ENCODE measurements at regions not wholly inside any gene's neighbourhood (a gene's known extent, or its start where the extent isn't known, plus 50 kb on each side); places are given as distances from the start of the nearest gene placed in this dataset.
A peak's percentile ranks its signal among the peaks of the same experiment; 100 is the strongest.

DNA sequence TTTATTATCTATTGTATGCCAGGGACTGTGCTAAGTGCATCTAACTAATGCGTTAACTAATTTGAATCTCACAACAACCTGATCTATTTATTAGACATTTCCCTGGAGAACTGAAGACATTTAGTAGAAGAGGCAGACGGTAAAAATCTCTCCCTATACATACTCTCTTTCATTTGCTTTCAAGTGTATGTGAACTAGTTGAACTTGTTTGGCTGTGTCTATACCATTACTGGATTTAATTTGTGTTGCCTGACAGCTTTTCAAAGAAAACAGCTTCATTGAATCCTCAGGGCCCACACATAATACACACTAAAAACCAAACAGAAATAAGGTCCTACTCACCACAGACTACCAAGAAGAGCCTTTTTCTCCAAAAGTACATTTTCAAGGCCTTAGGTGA, 133.6 kb upstream of the NR3C1 start:
- Histone ChIP-seq H3K27me3 (ENCODE audit: insufficient read depth, low read length) (no peaks in the 10 kb centered on the region), H3K36me3 (ENCODE audit: insufficient read depth, low read length) (no peaks in the 10 kb centered on the region), H3K9me3 (ENCODE audit: control insufficient read depth in 1 of 2, low read length in 2 of 2) (no peaks in the 10 kb centered on the region), H3K27ac (ENCODE audit: low read depth, low read length) (no peak overlapping the region), H3K4me3 (ENCODE audit: low read length in 2 of 2) (no peak overlapping the region), H3K4me1 (ENCODE audit: insufficient read depth, low read length) (no peaks in the 10 kb centered on the region)
- no peaks in the 10 kb centered on the region for H3K27me3 Mint-ChIP-seq
- no peaks in the 10 kb centered on the region for H3K36me3 Mint-ChIP-seq
- H3K9me3 Mint-ChIP-seq = peaks cover 0 to 14% (median 7%) of the 10 kb centered on the region in 8 donors
- H3K27ac Mint-ChIP-seq = no peak overlapping the region
- DNase-seq = no peak
- ChIA-PET CTCF (ENCODE audit: partially characterized antibody) (no interaction called here), POLR2A (ENCODE audit: partially characterized antibody) (no interaction called here)
- H3K4me1 Mint-ChIP-seq = peaks cover 0 to 1% (median 0%) of the 10 kb centered on the region in 4 donors
- intact Hi-C loops (cut with micrococcal nuclease) = no loop called here
- H3K4me3 Mint-ChIP-seq = no peak overlapping the region

DNA sequence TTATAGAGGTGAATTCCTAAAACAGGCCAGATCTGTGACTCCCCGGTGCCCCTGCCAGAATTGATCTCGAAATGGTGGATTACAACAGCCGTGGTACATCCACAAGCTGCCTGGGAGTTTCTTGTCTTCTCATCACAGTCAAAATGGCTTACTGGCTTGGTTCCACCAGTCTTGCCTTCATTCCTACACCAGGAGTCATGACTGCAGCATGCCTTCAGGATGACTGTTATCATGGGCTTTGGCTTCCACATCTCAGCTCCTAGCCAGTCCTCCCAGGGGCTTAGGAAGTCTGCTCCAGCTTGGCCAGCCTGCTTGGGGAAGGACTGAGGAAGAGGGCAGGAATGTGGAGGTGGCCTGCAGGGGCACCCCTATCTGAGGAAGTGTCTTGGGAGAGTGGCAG, 132.9 kb upstream of the NR3C1 start:
- Histone ChIP-seq H3K4me3 (ENCODE audit: low read length in 2 of 2) (no peak overlapping the region), H3K27ac (ENCODE audit: low read depth, low read length) (no peak overlapping the region), H3K4me1 (ENCODE audit: insufficient read depth, low read length) (no peaks in the 10 kb centered on the region), H3K27me3 (ENCODE audit: insufficient read depth, low read length) (no peaks in the 10 kb centered on the region), H3K9me3 (ENCODE audit: control insufficient read depth in 1 of 2, low read length in 2 of 2) (no peaks in the 10 kb centered on the region), H3K36me3 (ENCODE audit: insufficient read depth, low read length) (no peaks in the 10 kb centered on the region)
- Mint-ChIP-seq H3K36me3 (no peaks in the 10 kb centered on the region), H3K4me3 (no peak overlapping the region), H3K27ac (no peak overlapping the region), H3K4me1 (no peaks in the 10 kb centered on the region), H3K27me3 (no peaks in the 10 kb centered on the region), H3K9me3 (peaks cover 0 to 14% (median 7%) of the 10 kb centered on the region in 8 donors)
- CTCF ChIA-PET (ENCODE audit: partially characterized antibody) = no interaction called here
- intact Hi-C loops (cut with micrococcal nuclease) = no loop called here
- POLR2A ChIA-PET (ENCODE audit: partially characterized antibody) = no interaction called here
- no peak for DNase-seq

DNA sequence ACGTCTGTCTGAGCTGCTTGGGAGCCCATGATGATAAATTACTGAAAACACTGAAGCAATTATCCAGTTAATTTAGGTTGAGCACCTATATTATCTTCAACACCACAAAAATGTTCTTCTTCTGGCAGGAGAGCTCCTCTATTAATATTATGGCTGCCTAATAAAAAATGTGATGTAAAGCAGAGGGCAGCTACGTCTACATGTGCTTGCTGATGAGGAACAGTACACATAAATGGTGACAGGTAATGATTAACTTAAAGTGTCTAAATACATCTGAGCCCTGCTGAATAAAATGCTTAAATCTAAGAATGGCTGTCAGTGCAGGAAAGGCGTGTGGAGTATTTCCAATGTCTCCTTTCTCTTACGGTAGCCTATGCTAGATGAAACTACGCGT, 131.3 kb upstream of the NR3C1 start:
- H3K4me1 ChIP-seq (ENCODE audit: insufficient read depth, low read length) = no peaks in the 10 kb centered on the region
- Mint-ChIP-seq H3K9me3 (peaks cover 0 to 14% (median 7%) of the 10 kb centered on the region in 8 donors), H3K4me1 (no peaks in the 10 kb centered on the region), H3K27me3 (no peaks in the 10 kb centered on the region), H3K27ac (no peak overlapping the region), H3K36me3 (no peaks in the 10 kb centered on the region), H3K4me3 (no peak overlapping the region)
- POLR2A ChIA-PET (ENCODE audit: partially characterized antibody) = no interaction called here
- no peaks in the 10 kb centered on the region for H3K36me3 ChIP-seq (ENCODE audit: insufficient read depth, low read length)
- H3K4me3 ChIP-seq (ENCODE audit: low read length in 2 of 2) = no peak overlapping the region
- H3K9me3 ChIP-seq (ENCODE audit: control insufficient read depth in 1 of 2, low read length in 2 of 2) = no peaks in the 10 kb centered on the region
- no peak for DNase-seq
- CTCF ChIA-PET (ENCODE audit: partially characterized antibody) = no interaction called here
- intact Hi-C loops (cut with micrococcal nuclease) = no loop called here
- no peaks in the 10 kb centered on the region for H3K27me3 ChIP-seq (ENCODE audit: insufficient read depth, low read length)
- H3K27ac ChIP-seq (ENCODE audit: low read depth, low read length) = no peak overlapping the region

- no peak overlapping the region for H3K27ac ChIP-seq (ENCODE audit: low read depth, low read length)
- DNase-seq = no peak
- no peak overlapping the region for H3K4me3 ChIP-seq (ENCODE audit: low read length in 2 of 2)
- ChIA-PET CTCF (ENCODE audit: partially characterized antibody) (no interaction called here), POLR2A (ENCODE audit: partially characterized antibody) (no interaction called here)
- Mint-ChIP-seq H3K36me3 (no peaks in the 10 kb centered on the region), H3K4me3 (no peak overlapping the region), H3K27me3 (no peaks in the 10 kb centered on the region), H3K4me1 (no peaks in the 10 kb centered on the region), H3K9me3 (peaks cover 0 to 8% (median 2%) of the 10 kb centered on the region in 8 donors), H3K27ac (peak overlapping the region in 1 of 7 donors; percentile 25)
- intact Hi-C loops (cut with micrococcal nuclease) = no loop called here
- H3K36me3 ChIP-seq (ENCODE audit: insufficient read depth, low read length) = no peaks in the 10 kb centered on the region
- no peaks in the 10 kb centered on the region for H3K4me1 ChIP-seq (ENCODE audit: insufficient read depth, low read length)
- no peaks in the 10 kb centered on the region for H3K9me3 ChIP-seq (ENCODE audit: control insufficient read depth in 1 of 2, low read length in 2 of 2)
- no peaks in the 10 kb centered on the region for H3K27me3 ChIP-seq (ENCODE audit: insufficient read depth, low read length)
Observed at GRCh38 chr5:143533978-143534760, 130.7 kb upstream of the NR3C1 start.

DNA sequence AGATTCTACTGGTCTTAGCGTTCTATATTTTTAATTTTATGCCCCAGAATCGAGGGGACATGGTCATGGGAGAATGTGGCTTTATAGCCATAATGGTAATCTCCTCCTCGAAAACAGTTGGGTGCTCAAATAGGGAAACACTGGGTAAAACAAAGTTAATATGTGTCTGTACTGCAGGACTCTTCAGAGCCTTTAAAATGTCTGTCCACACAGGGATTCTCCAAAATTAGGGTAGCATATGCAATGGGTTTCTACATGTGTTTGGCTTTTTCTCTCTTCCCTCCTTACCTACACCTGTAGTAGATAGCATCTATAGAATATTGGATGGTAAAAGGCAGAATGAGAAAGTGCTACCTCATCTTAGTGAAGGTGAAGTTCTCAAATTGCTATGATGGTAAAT, 130.0 kb upstream of the NR3C1 start:
- Histone ChIP-seq H3K4me3 (ENCODE audit: low read length in 2 of 2) (no peak overlapping the region), H3K36me3 (ENCODE audit: insufficient read depth, low read length) (no peaks in the 10 kb centered on the region), H3K27ac (ENCODE audit: low read depth, low read length) (no peak overlapping the region), H3K27me3 (ENCODE audit: insufficient read depth, low read length) (no peaks in the 10 kb centered on the region), H3K9me3 (ENCODE audit: control insufficient read depth in 1 of 2, low read length in 2 of 2) (no peaks in the 10 kb centered on the region), H3K4me1 (ENCODE audit: insufficient read depth, low read length) (no peaks in the 10 kb centered on the region)
- H3K27me3 Mint-ChIP-seq = no peaks in the 10 kb centered on the region
- intact Hi-C loops (cut with micrococcal nuclease) = no loop called here
- peaks cover 0 to 3% (median 0%) of the 10 kb centered on the region in 8 donors for H3K9me3 Mint-ChIP-seq
- no peaks in the 10 kb centered on the region for H3K4me1 Mint-ChIP-seq
- H3K4me3 Mint-ChIP-seq = no peak overlapping the region
- CTCF ChIA-PET (ENCODE audit: partially characterized antibody) = no interaction called here
- no peak for DNase-seq
- H3K36me3 Mint-ChIP-seq = no peaks in the 10 kb centered on the region
- POLR2A ChIA-PET (ENCODE audit: partially characterized antibody) = no interaction called here
- no peak overlapping the region for H3K27ac Mint-ChIP-seq

DNA sequence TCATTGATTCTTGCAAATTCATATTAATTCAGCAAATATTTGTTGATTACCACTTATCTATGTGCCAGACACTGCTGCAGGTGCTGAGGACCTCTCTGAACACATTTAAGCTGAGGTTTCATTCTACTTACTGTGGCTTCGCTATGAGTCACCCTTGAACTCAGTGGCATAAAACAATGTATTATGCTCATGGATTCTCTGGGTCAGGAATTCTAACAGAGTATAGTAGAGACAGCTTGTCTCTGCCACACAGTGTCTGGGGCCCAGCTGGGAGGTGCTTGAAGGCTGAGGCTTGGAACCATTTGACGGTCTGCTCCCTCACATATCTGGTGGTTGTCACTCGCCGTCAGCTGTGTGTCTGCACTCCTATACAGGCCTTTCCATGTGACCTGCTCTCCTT, 124.3 kb upstream of the NR3C1 start:
- Mint-ChIP-seq H3K27ac (no peak overlapping the region), H3K27me3 (no peaks in the 10 kb centered on the region), H3K4me1 (no peaks in the 10 kb centered on the region), H3K36me3 (no peaks in the 10 kb centered on the region), H3K9me3 (peaks cover 0 to 2% (median 0%) of the 10 kb centered on the region in 8 donors), H3K4me3 (peak overlapping the region in 1 of 8 donors; percentile 18)
- H3K4me1 ChIP-seq (ENCODE audit: insufficient read depth, low read length) = no peaks in the 10 kb centered on the region
- no peaks in the 10 kb centered on the region for H3K27me3 ChIP-seq (ENCODE audit: insufficient read depth, low read length)
- no peaks in the 10 kb centered on the region for H3K36me3 ChIP-seq (ENCODE audit: insufficient read depth, low read length)
- POLR2A ChIA-PET (ENCODE audit: partially characterized antibody) = no interaction called here
- CTCF ChIA-PET (ENCODE audit: partially characterized antibody) = no interaction called here
- no peak overlapping the region for H3K4me3 ChIP-seq (ENCODE audit: low read length in 2 of 2)
- intact Hi-C loops (cut with micrococcal nuclease) = no loop called here
- no peak for DNase-seq
- no peaks in the 10 kb centered on the region for H3K9me3 ChIP-seq (ENCODE audit: control insufficient read depth in 1 of 2, low read length in 2 of 2)
- H3K27ac ChIP-seq (ENCODE audit: low read depth, low read length) = no peak overlapping the region

GRCh38 chr5:143525176-143525575, 121.7 kb upstream of the NR3C1 start:
- CTCF ChIA-PET (ENCODE audit: partially characterized antibody) = no interaction called here

More at GRCh38 chr5:143525176-143525575, 121.7 kb upstream of the NR3C1 start:
- intact Hi-C loops (cut with micrococcal nuclease) = no loop called here
- no peaks in the 10 kb centered on the region for H3K27me3 ChIP-seq (ENCODE audit: insufficient read depth, low read length)
- no peaks in the 10 kb centered on the region for H3K36me3 Mint-ChIP-seq
- no peaks in the 10 kb centered on the region for H3K9me3 ChIP-seq (ENCODE audit: control insufficient read depth in 1 of 2, low read length in 2 of 2)
- H3K4me3 ChIP-seq (ENCODE audit: low read length in 2 of 2) = no peak overlapping the region
- DNase-seq = no peak
- H3K4me1 Mint-ChIP-seq = no peaks in the 10 kb centered on the region
- no peak overlapping the region for H3K27ac Mint-ChIP-seq
- POLR2A ChIA-PET (ENCODE audit: partially characterized antibody) = no interaction called here
- H3K4me1 ChIP-seq (ENCODE audit: insufficient read depth, low read length) = no peaks in the 10 kb centered on the region
- H3K27me3 Mint-ChIP-seq = no peaks in the 10 kb centered on the region
- H3K9me3 Mint-ChIP-seq = no peaks in the 10 kb centered on the region
- H3K36me3 ChIP-seq (ENCODE audit: insufficient read depth, low read length) = no peaks in the 10 kb centered on the region
- no peak overlapping the region for H3K27ac ChIP-seq (ENCODE audit: low read depth, low read length)
- H3K4me3 Mint-ChIP-seq = no peak overlapping the region

Measured in CD4-positive, alpha-beta memory T cell (primary cell).